Suprapubic skin (tissue), 4 donors: ENCODE measurements at regions not wholly inside any gene's neighbourhood (a gene's known extent, or its start where the extent isn't known, plus 50 kb on each side); places are given as distances from the start of the nearest gene placed in this dataset.

Experiments used
- DNase-seq, 2 donors: peaks; one replicate each; pipeline ENCODE4 v3.0.0-alpha.2; 2019; ENCODE audit warnings: low spot score in 2 of 2
- H3K27ac ChIP-seq: fragments of 200-600 bp; sonication (generic); one replicate; pipeline ENCODE4 v1.5.1; 2019
- H3K27me3 ChIP-seq: fragments of 200-600 bp; sonication (generic); one replicate; pipeline ENCODE4 v1.5.1; 2019
- H3K36me3 ChIP-seq: fragments of 200-600 bp; sonication (generic); one replicate; pipeline ENCODE4 v1.5.1; 2019
- H3K4me1 ChIP-seq: fragments of 200-600 bp; sonication (generic); one replicate; pipeline ENCODE4 v1.5.1; 2019
- H3K4me3 ChIP-seq: fragments of 200-600 bp; sonication (generic); one replicate; pipeline ENCODE4 v1.5.1; 2019; ENCODE audit warnings: mild to moderate bottlenecking
- H3K9me3 ChIP-seq: fragments of 200-600 bp; sonication (generic); one replicate; pipeline ENCODE4 v1.5.1; 2019
- CTCF ChIP-seq, 2 donors: fragments of 200-600 bp in 1 of 2; fragments of 450-650 bp in 1 of 2; sonication (generic) in 1 of 2; IDR thresholded peaks; one replicate each; pipeline ENCODE4 v1.5.1; 2016 to 2019; ENCODE audit warnings: antibody characterized with exemption in 2 of 2, mild to moderate bottlenecking in 1 of 2, moderate library complexity in 1 of 2
- EP300 ChIP-seq: sonication (generic); formaldehyde crosslinking; IDR thresholded peaks from one replicate; pipeline ENCODE4 v1.6.1; 2017; ENCODE audit warnings: antibody characterized with exemption
- POLR2A ChIP-seq, 2 donors: fragments of 450-650 bp; IDR thresholded peaks; one replicate each; pipeline ENCODE4 v1.6.1; 2017; ENCODE audit warnings: antibody characterized with exemption in 2 of 2, mild to moderate bottlenecking in 2 of 2, moderate library complexity in 2 of 2
- POLR2AphosphoS5 ChIP-seq, 3 donors: sonication (generic); formaldehyde crosslinking; IDR thresholded peaks; one replicate each; pipeline ENCODE4 v1.6.1; 2017; ENCODE audit warnings: antibody characterized with exemption in 3 of 3
- WGBS: methylation state at CpG from one replicate; pipeline ENCODE4 v1.1.5; 2018; 5-methylcytosine and 5-hydroxymethylcytosine counted together

GRCh38 chr4:28792917-28793597 lies 1927.1 kb upstream of the PCDH7 start:
- no peaks in the 10 kb centered on the region for H3K9me3 ChIP-seq
- 91% methylated on average over 4 of the region's 4 CpGs for WGBS

GRCh38 chr4:28799696-28800095 lies 1920.5 kb upstream of the PCDH7 start:
- no peak overlapping the region for H3K4me3 ChIP-seq
- DNase-seq = no peak
- no peaks in the 10 kb centered on the region for H3K27me3 ChIP-seq
- no peaks in the 10 kb centered on the region for H3K36me3 ChIP-seq
- H3K9me3 ChIP-seq = no peaks in the 10 kb centered on the region
- H3K4me1 ChIP-seq = no peaks in the 10 kb centered on the region
- TF ChIP-seq POLR2A (IDR thresholded peaks at IDR 0.05) = no peak
- no peak for TF ChIP-seq CTCF (IDR thresholded peaks at IDR 0.05)
- no peak overlapping the region for H3K27ac ChIP-seq
- 75% methylated on average over 2 of the region's 2 CpGs for WGBS

More at GRCh38 chr4:28792917-28793597, 1927.1 kb upstream of the PCDH7 start:
- no peak for DNase-seq
- H3K27ac ChIP-seq = no peak overlapping the region
- no peaks in the 10 kb centered on the region for H3K4me1 ChIP-seq
- no peaks in the 10 kb centered on the region for H3K36me3 ChIP-seq
- TF ChIP-seq POLR2AphosphoS5 (IDR thresholded peaks at IDR 0.05) (no peak), EP300 (no peak), CTCF (IDR thresholded peaks at IDR 0.05) (no peak), POLR2A (IDR thresholded peaks at IDR 0.05) (no peak)
- no peak overlapping the region for H3K4me3 ChIP-seq
- no peaks in the 10 kb centered on the region for H3K27me3 ChIP-seq

- Histone ChIP-seq H3K27me3 (no peaks in the 10 kb centered on the region), H3K36me3 (no peaks in the 10 kb centered on the region), H3K4me1 (no peaks in the 10 kb centered on the region), H3K9me3 (peaks cover 5% of the 10 kb centered on the region), H3K4me3 (no peak overlapping the region), H3K27ac (no peak overlapping the region)
- TF ChIP-seq EP300 = no peak
- no peak for TF ChIP-seq POLR2A (IDR thresholded peaks at IDR 0.05)
- TF ChIP-seq POLR2AphosphoS5 (IDR thresholded peaks at IDR 0.05) = no peak
- TF ChIP-seq CTCF (IDR thresholded peaks at IDR 0.05) = no peak
- DNase-seq = no peak
- WGBS = 86% methylated on average over 2 of the region's 2 CpGs
Measured at GRCh38 chr4:28811025-28811424, 1909.1 kb upstream of the PCDH7 start.

- H3K27ac ChIP-seq = no peak overlapping the region
- H3K36me3 ChIP-seq = no peaks in the 10 kb centered on the region
- no peak for TF ChIP-seq EP300
- TF ChIP-seq CTCF (IDR thresholded peaks at IDR 0.05) = no peak
- TF ChIP-seq POLR2AphosphoS5 (IDR thresholded peaks at IDR 0.05) = no peak
- H3K4me3 ChIP-seq = no peak overlapping the region
- no peaks in the 10 kb centered on the region for H3K27me3 ChIP-seq
- peaks cover 6% of the 10 kb centered on the region for H3K9me3 ChIP-seq
- no peaks in the 10 kb centered on the region for H3K4me1 ChIP-seq
- no peak for DNase-seq
Measured at GRCh38 chr4:28822163-28822562, 1898.0 kb upstream of the PCDH7 start.

GRCh38 chr4:28827866-28828265 lies 1892.3 kb upstream of the PCDH7 start:
- H3K4me3 ChIP-seq = no peak overlapping the region
- H3K27ac ChIP-seq = no peak overlapping the region
- no peaks in the 10 kb centered on the region for H3K4me1 ChIP-seq
- H3K27me3 ChIP-seq = no peaks in the 10 kb centered on the region
- H3K9me3 ChIP-seq = no peaks in the 10 kb centered on the region
- no peak for TF ChIP-seq POLR2A (IDR thresholded peaks at IDR 0.05)
- no peak for TF ChIP-seq CTCF (IDR thresholded peaks at IDR 0.05)
- WGBS = 98% methylated on average over 11 of the region's 24 CpGs
- no peaks in the 10 kb centered on the region for H3K36me3 ChIP-seq
- DNase-seq = no peak
